Natural killer cell (primary cell): ENCODE measurements at regions not wholly inside any gene's neighbourhood (a gene's known extent, or its start where the extent isn't known, plus 50 kb on each side); places are given as distances from the start of the nearest gene placed in this dataset.

Experiments
- ATAC-seq, 3 donors: fragments of 150-1000 bp in 2 of 3; fragments of 200-7000 bp in 1 of 3; cut with Tn5 transposase; 1 replicate in 1 of 3; 2 replicates in 2 of 3; pipeline ENCODE4 v1.10.0; 2021; ENCODE audit warnings: mild to moderate bottlenecking in 2 of 3, moderate library complexity in 2 of 3
- DNase-seq, 2 donors: peaks; one replicate each; pipeline versions ENCODE4 v3.0.0 to v3.0.0-alpha.2; 2013 to 2021; ENCODE audit warnings: mixed read lengths in 1 of 2
- H3K27ac ChIP-seq: one replicate; pipeline ENCODE4 v1.5.1; 2013; ENCODE audit warnings: mild to moderate bottlenecking, low read length
- H3K27me3 ChIP-seq: one replicate; pipeline ENCODE4 v1.6.1; 2013; ENCODE audit warnings: low read length; ENCODE audit not compliant: control insufficient read depth, insufficient read depth
- H3K36me3 ChIP-seq: one replicate; pipeline ENCODE4 v1.6.1; 2013; ENCODE audit warnings: low read length; ENCODE audit not compliant: control insufficient read depth, insufficient read depth
- H3K4me1 ChIP-seq: one replicate; pipeline ENCODE4 v1.6.1; 2013; ENCODE audit warnings: low read length; ENCODE audit not compliant: control insufficient read depth, insufficient read depth
- H3K4me3 ChIP-seq: one replicate; pipeline ENCODE4 v1.5.1; 2013; ENCODE audit warnings: low read length
- H3K9me3 ChIP-seq: one replicate; pipeline ENCODE4 v1.6.1; 2013; ENCODE audit warnings: low read length; ENCODE audit not compliant: control insufficient read depth, insufficient read depth
- H3K27ac Mint-ChIP-seq, 2 donors: one replicate each; pipeline ENCODE4 v1.8.0; 2022; ENCODE audit warnings: mild to moderate bottlenecking in 2 of 2, mixed read lengths in 2 of 2, moderate library complexity in 1 of 2
- H3K27me3 Mint-ChIP-seq, 2 donors: one replicate each; pipeline ENCODE4 v1.8.0; 2022; ENCODE audit warnings: low read depth in 2 of 2, mixed read lengths in 2 of 2
- H3K36me3 Mint-ChIP-seq: one replicate; pipeline ENCODE4 v1.8.0; 2022; ENCODE audit warnings: mixed read lengths
- H3K4me1 Mint-ChIP-seq, 2 donors: one replicate each; pipeline ENCODE4 v1.8.0; 2022; ENCODE audit warnings: mixed read lengths in 2 of 2
- H3K4me3 Mint-ChIP-seq: one replicate; pipeline ENCODE4 v1.8.0; 2022; ENCODE audit warnings: mild to moderate bottlenecking, moderate library complexity, mixed read lengths
- H3K9me3 Mint-ChIP-seq, 2 donors: one replicate each; pipeline ENCODE4 v1.8.0; 2022; ENCODE audit warnings: mixed read lengths in 2 of 2
- CTCF ChIP-seq: fragments of 200-600 bp; IDR thresholded peaks from one replicate; pipeline ENCODE4 v1.8.0; 2022; ENCODE audit warnings: antibody characterized with exemption
- WGBS: methylation state at CpG from one replicate; pipeline ENCODE4 v1.1.7; 2013; ENCODE audit warnings: missing lambda C conversion rate; ENCODE audit not compliant: insufficient coverage; 5-methylcytosine and 5-hydroxymethylcytosine counted together
- intact Hi-C: fragments of 100-400 bp; cut with micrococcal nuclease; formaldehyde crosslinking; loops from one replicate; pipeline ENCODE4 v1.14.2; 2022

DNA sequence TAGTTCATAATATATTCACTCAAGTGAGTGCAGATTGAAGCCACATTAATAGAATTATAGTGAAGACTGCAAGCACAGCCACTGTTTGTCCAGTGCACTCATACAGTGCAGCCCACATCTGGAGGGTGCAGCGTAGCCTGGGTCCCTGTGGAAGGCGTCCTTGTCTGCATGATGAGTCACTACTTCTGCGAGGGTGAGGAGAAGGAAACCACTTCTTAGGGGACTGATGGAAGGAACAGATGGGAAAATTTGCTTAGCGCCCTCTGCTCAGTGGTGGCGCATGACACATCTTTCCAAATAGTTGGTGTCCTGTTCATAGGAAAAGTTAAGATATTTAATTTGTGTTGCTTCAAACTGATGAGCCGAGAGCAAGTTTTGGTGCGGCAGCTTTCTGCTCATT, 330.4 kb upstream of the SMIM21 start:
- Histone ChIP-seq H3K27ac (no peak overlapping the region), H3K4me1 (no peaks in the 10 kb centered on the region), H3K27me3 (no peaks in the 10 kb centered on the region), H3K36me3 (no peaks in the 10 kb centered on the region), H3K9me3 (no peaks in the 10 kb centered on the region), H3K4me3 (no peak overlapping the region)
- Mint-ChIP-seq H3K9me3 (peaks cover 0 to 2% of the 10 kb centered on the region in 2 donors), H3K4me3 (no peak overlapping the region), H3K27ac (no peak overlapping the region), H3K27me3 (no peaks in the 10 kb centered on the region), H3K4me1 (no peaks in the 10 kb centered on the region), H3K36me3 (no peaks in the 10 kb centered on the region)
- ATAC-seq (no peak), DNase-seq (no peak)
- intact Hi-C loops = no loop called here
- 64% methylated on average over 7 of the region's 7 CpGs for WGBS
- TF ChIP-seq CTCF = no peak

DNA sequence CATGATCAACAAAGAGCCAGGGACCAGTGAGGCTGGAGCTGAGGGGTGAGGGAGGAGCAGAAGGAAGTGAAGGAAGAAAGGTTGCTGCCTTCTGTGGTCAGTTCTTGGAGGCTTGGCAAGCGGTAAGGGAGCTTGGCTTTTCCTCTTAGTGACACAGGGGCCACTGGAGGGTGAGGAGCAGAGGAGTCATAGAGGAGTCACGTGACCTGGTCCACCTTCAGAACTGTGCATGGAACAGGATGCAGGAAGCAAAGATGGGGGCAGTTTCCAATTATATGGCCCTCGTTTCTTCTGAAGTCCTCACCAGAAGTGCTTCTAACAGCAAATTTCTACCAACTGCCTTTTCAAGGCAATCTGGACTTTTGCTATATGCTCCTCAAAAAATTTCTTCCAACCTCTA, 326.9 kb upstream of the SMIM21 start:
- ATAC-seq (no peak), DNase-seq (no peak)
- no peak overlapping the region for H3K4me3 Mint-ChIP-seq
- no peaks in the 10 kb centered on the region for H3K36me3 Mint-ChIP-seq
- TF ChIP-seq CTCF = no peak
- H3K27ac Mint-ChIP-seq = no peak overlapping the region
- no peaks in the 10 kb centered on the region for H3K4me1 Mint-ChIP-seq
- Histone ChIP-seq H3K36me3 (no peaks in the 10 kb centered on the region), H3K4me3 (no peak overlapping the region), H3K27ac (no peak overlapping the region), H3K27me3 (no peaks in the 10 kb centered on the region), H3K4me1 (no peaks in the 10 kb centered on the region), H3K9me3 (no peaks in the 10 kb centered on the region)
- WGBS = 54% methylated on average over 3 of the region's 3 CpGs
- peaks cover 0 to 4% of the 10 kb centered on the region in 2 donors for H3K9me3 Mint-ChIP-seq
- peaks cover 0 to 7% of the 10 kb centered on the region in 2 donors for H3K27me3 Mint-ChIP-seq
- intact Hi-C loops = no loop called here

- H3K4me1 Mint-ChIP-seq = no peaks in the 10 kb centered on the region
- H3K27ac ChIP-seq = no peak overlapping the region
- no peak overlapping the region for H3K4me3 Mint-ChIP-seq
- no peak overlapping the region for H3K27ac Mint-ChIP-seq
- H3K9me3 Mint-ChIP-seq = peaks cover 0 to 4% of the 10 kb centered on the region in 2 donors
- ATAC-seq (no peak), DNase-seq (no peak)
- H3K4me1 ChIP-seq = no peaks in the 10 kb centered on the region
- intact Hi-C loops = no loop called here
- H3K27me3 Mint-ChIP-seq = peaks cover 0 to 7% of the 10 kb centered on the region in 2 donors
- no peak for TF ChIP-seq CTCF
- H3K36me3 ChIP-seq = no peaks in the 10 kb centered on the region
- H3K36me3 Mint-ChIP-seq = no peaks in the 10 kb centered on the region
- 89% methylated on average over 3 of the region's 3 CpGs for WGBS
- no peaks in the 10 kb centered on the region for H3K27me3 ChIP-seq
- H3K4me3 ChIP-seq = no peak overlapping the region
- H3K9me3 ChIP-seq = no peaks in the 10 kb centered on the region
These were observed 326.2 kb upstream of the SMIM21 start for GRCh38 chr18:75753753-75754152.

GRCh38 chr18:75752740-75753263, 325.3 kb upstream of the SMIM21 start:
- Mint-ChIP-seq H3K4me1 (no peaks in the 10 kb centered on the region), H3K27ac (no peak overlapping the region), H3K4me3 (no peak overlapping the region), H3K27me3 (peaks cover 0 to 7% of the 10 kb centered on the region in 2 donors), H3K9me3 (peaks cover 0 to 4% of the 10 kb centered on the region in 2 donors), H3K36me3 (no peaks in the 10 kb centered on the region)
- ATAC-seq (no peak), DNase-seq (no peak)
- Histone ChIP-seq H3K4me1 (no peaks in the 10 kb centered on the region), H3K27ac (no peak overlapping the region), H3K4me3 (no peak overlapping the region), H3K36me3 (no peaks in the 10 kb centered on the region), H3K9me3 (no peaks in the 10 kb centered on the region), H3K27me3 (no peaks in the 10 kb centered on the region)
- 78% methylated on average over 11 of the region's 11 CpGs for WGBS
- intact Hi-C loops = no loop called here
- TF ChIP-seq CTCF = no peak
